Breast epithelium (tissue), 4 donors: ENCODE measurements at regions not wholly inside any gene's neighbourhood (a gene's known extent, or its start where the extent isn't known, plus 50 kb on each side); places are given as distances from the start of the nearest gene placed in this dataset.

Experiments used
- DNase-seq, 2 donors: peaks; one replicate each; pipeline ENCODE4 v3.0.0-alpha.2; 2019; ENCODE audit warnings: low spot score in 2 of 2
- H3K27ac ChIP-seq, 2 donors: fragments of 200-600 bp; sonication (generic) in 1 of 2; one replicate each; pipeline ENCODE4 v1.5.1; 2016 to 2019; ENCODE audit warnings: mild to moderate bottlenecking in 1 of 2
- H3K27me3 ChIP-seq, 2 donors: fragments of 200-600 bp; sonication (generic) in 1 of 2; one replicate each; pipeline versions ENCODE4 v1.5.1 to v1.6.0; 2017 to 2019; ENCODE audit warnings: control low read depth in 1 of 2, mild to moderate bottlenecking in 1 of 2
- H3K36me3 ChIP-seq: fragments of 200-600 bp; one replicate; pipeline ENCODE4 v1.5.1; 2019
- H3K4me1 ChIP-seq, 2 donors: fragments of 200-600 bp; sonication (generic); one replicate each; pipeline ENCODE4 v1.5.1; 2016 to 2019; ENCODE audit warnings: control low read depth in 1 of 2
- H3K4me3 ChIP-seq, 3 donors: fragments of 200-600 bp; sonication (generic); 1 replicate in 2 of 3; 2 replicates in 1 of 3; pipeline ENCODE4 v1.5.1; 2016 to 2019; ENCODE audit warnings: mild to moderate bottlenecking in 3 of 3, moderate library complexity in 2 of 3
- H3K9me3 ChIP-seq, 2 donors: fragments of 200-600 bp; sonication (generic) in 1 of 2; one replicate each; pipeline ENCODE4 v1.5.1; 2016 to 2019; ENCODE audit warnings: control low read depth in 1 of 2
- CTCF ChIP-seq, 3 donors: fragments of 450-650 bp; IDR thresholded peaks; one replicate each; pipeline ENCODE4 v1.5.1; 2016 to 2017; ENCODE audit warnings: antibody characterized with exemption in 3 of 3, mild to moderate bottlenecking in 3 of 3, moderate library complexity in 3 of 3
- POLR2A ChIP-seq: fragments of 450-650 bp; IDR thresholded peaks from one replicate; pipeline ENCODE4 v1.6.1; 2016; ENCODE audit warnings: antibody characterized with exemption, mild to moderate bottlenecking, moderate library complexity
- POLR2AphosphoS5 ChIP-seq, 3 donors: sonication (generic); formaldehyde crosslinking; IDR thresholded peaks; one replicate each; pipeline ENCODE4 v1.6.1; 2017; ENCODE audit warnings: antibody characterized with exemption in 3 of 3
- intact Hi-C: fragments of 100-400 bp; cut with DNase I; formaldehyde crosslinking; loops from one replicate; pipeline ENCODE4 v1.15.1; 2023; ENCODE audit warnings: low total_unique reads

GRCh38 chr2:43028188-43028587 lies 198.2 kb downstream of the ZFP36L2 start:
- intact Hi-C loops: loop anchor here (10.0 kb wide), 1 partner anchor 197 kb away; the partner anchor contains the start of gene ZFP36L2

GRCh38 chr2:43027097-43027873 lies 199.1 kb downstream of the ZFP36L2 start:
- Histone ChIP-seq H3K27me3 (no peaks in the 10 kb centered on the region), H3K4me3 (no peak overlapping the region), H3K36me3 (no peaks in the 10 kb centered on the region), H3K4me1 (peaks cover 0 to 7% of the 10 kb centered on the region in 2 donors), H3K27ac (peak overlapping the region; percentile 46 to 67), H3K9me3 (no peaks in the 10 kb centered on the region)
- TF ChIP-seq POLR2A (no peak), POLR2AphosphoS5 (IDR thresholded peaks at IDR 0.05) (no peak), CTCF (IDR thresholded peaks at IDR 0.05) (no peak)
- intact Hi-C loops: loop anchor here (10.0 kb wide), 1 partner anchor 198 kb away; the partner anchor contains the start of gene ZFP36L2
- DNase-seq: no peak

More at GRCh38 chr2:43028188-43028587, 198.2 kb downstream of the ZFP36L2 start:
- no peak for TF ChIP-seq CTCF (IDR thresholded peaks at IDR 0.05)
- no peak for TF ChIP-seq POLR2A
- no peak for TF ChIP-seq POLR2AphosphoS5 (IDR thresholded peaks at IDR 0.05)
- Histone ChIP-seq H3K4me1 (peaks cover 4 to 7% of the 10 kb centered on the region in 2 donors), H3K9me3 (no peaks in the 10 kb centered on the region), H3K27ac (peak overlapping the region in 1 of 2 donors; percentile 46), H3K36me3 (no peaks in the 10 kb centered on the region), H3K4me3 (no peak overlapping the region), H3K27me3 (no peaks in the 10 kb centered on the region)
- no peak for DNase-seq

- intact Hi-C loops: loop anchor here (10.0 kb wide), 1 partner anchor 198 kb away; the partner anchor contains the start of gene ZFP36L2
- Histone ChIP-seq H3K9me3 (no peaks in the 10 kb centered on the region), H3K36me3 (no peaks in the 10 kb centered on the region), H3K27ac (peak overlapping the region; percentile 46 to 67), H3K4me3 (no peak overlapping the region), H3K27me3 (no peaks in the 10 kb centered on the region), H3K4me1 (peaks cover 0 to 2% of the 10 kb centered on the region in 2 donors)
- no peak for DNase-seq
- no peak for TF ChIP-seq POLR2AphosphoS5 (IDR thresholded peaks at IDR 0.05)
- TF ChIP-seq CTCF (IDR thresholded peaks at IDR 0.05): no peak
- TF ChIP-seq POLR2A: no peak
Measured at GRCh38 chr2:43026426-43027096, 199.8 kb downstream of the ZFP36L2 start.

- DNase-seq: no peak
- Histone ChIP-seq H3K4me1 (no peaks in the 10 kb centered on the region), H3K27me3 (no peaks in the 10 kb centered on the region), H3K36me3 (no peaks in the 10 kb centered on the region), H3K4me3 (no peak overlapping the region), H3K9me3 (no peaks in the 10 kb centered on the region), H3K27ac (peak overlapping the region; percentile 46 to 67)
- intact Hi-C loops: loop anchor here (10.0 kb wide), 1 partner anchor 199 kb away; the partner anchor contains the start of gene ZFP36L2
- TF ChIP-seq CTCF (IDR thresholded peaks at IDR 0.05) (no peak), POLR2A (no peak), POLR2AphosphoS5 (IDR thresholded peaks at IDR 0.05) (no peak)
Measured at GRCh38 chr2:43025709-43026295, 200.6 kb downstream of the ZFP36L2 start.
